HUES6 (cell line): ENCODE measurements at regions not wholly inside any gene's neighbourhood (a gene's known extent, or its start where the extent isn't known, plus 50 kb on each side); places are given as distances from the start of the nearest gene placed in this dataset.
"Not testable (repeated sequence)": the region's sequence is repeated elsewhere in the genome, so short reads cannot be mapped to it uniquely, and the experiment has no call there.

Experiments used
- H3K27ac ChIP-seq: 2 replicates; pipeline ENCODE4 v1.7.0; 2013; ENCODE audit warnings: low read depth, mild to moderate bottlenecking, low read length, inconsistent platforms
- H3K27me3 ChIP-seq: 2 replicates; pipeline ENCODE4 v1.6.1; 2013; ENCODE audit warnings: low read length; ENCODE audit not compliant: control insufficient read depth, insufficient read depth
- H3K36me3 ChIP-seq: 2 replicates; pipeline ENCODE4 v1.6.1; 2013; ENCODE audit warnings: low read length; ENCODE audit not compliant: control insufficient read depth, insufficient read depth
- H3K4me1 ChIP-seq: 2 replicates; pipeline ENCODE4 v1.6.1; 2013; ENCODE audit warnings: low read length; ENCODE audit not compliant: control insufficient read depth, insufficient read depth
- H3K4me3 ChIP-seq: 2 replicates; pipeline ENCODE4 v1.5.1; 2013; ENCODE audit warnings: low read depth, low read length
- H3K9ac ChIP-seq: one replicate; pipeline ENCODE4 v1.6.1; 2013; ENCODE audit warnings: mild to moderate bottlenecking, low read length
- H3K9me3 ChIP-seq: 2 replicates; pipeline ENCODE4 v1.6.1; 2013; ENCODE audit warnings: low read depth, low read length; ENCODE audit not compliant: control insufficient read depth, insufficient read depth

DNA sequence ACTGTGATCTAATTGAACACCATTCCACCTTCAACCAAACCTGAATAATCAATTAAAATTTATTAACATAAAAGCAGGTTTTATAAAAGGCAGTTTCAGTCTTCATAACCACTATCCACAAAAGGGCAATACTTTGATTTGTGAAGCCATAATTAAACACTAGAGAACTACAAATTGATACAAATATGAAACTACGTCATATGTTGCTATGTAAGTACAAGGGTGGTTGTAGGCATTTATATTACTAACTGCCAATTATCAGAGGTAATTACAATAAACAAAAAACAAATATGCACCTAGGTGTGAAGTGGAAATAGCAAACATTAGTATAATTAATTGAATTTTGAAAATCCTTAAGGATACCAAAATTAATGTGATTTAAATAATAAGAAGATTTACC is 368.5 kb upstream of the PCDH15 start:
- peaks cover 8% of the 10 kb centered on the region; the same call in 1 of the 2 replicates for H3K4me1 ChIP-seq
- H3K9ac ChIP-seq, result no peak overlapping the region
- H3K27me3 ChIP-seq, result no peaks in the 10 kb centered on the region
- no peak overlapping the region for H3K4me3 ChIP-seq
- H3K27ac ChIP-seq, result no peak overlapping the region
- no peaks in the 10 kb centered on the region for H3K9me3 ChIP-seq
- no peaks in the 10 kb centered on the region for H3K36me3 ChIP-seq

DNA sequence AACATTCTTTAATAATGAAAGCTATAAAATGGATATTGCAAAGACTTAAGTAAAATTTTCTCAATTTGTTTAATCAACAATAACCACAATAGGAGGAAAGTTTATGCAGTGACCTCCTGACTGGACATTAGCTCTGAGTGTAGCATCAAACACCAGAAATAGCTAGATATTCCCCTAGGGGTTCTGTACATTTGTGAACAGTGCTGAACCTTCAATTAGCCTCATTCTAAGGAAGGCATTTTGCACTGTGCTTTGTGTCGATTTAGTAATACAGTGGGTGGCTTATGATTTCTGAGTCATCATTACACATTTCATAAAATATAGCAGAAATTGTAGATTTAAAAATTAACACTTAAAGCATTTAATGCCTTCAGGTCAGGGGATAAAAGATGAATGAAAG is 367.3 kb upstream of the PCDH15 start:
- Histone ChIP-seq H3K9ac (no peak overlapping the region), H3K27me3 (no peaks in the 10 kb centered on the region), H3K27ac (no peak overlapping the region), H3K4me1 (peaks cover 8% of the 10 kb centered on the region; the same call in 1 of the 2 replicates), H3K36me3 (no peaks in the 10 kb centered on the region), H3K9me3 (no peaks in the 10 kb centered on the region), H3K4me3 (no peak overlapping the region)

DNA sequence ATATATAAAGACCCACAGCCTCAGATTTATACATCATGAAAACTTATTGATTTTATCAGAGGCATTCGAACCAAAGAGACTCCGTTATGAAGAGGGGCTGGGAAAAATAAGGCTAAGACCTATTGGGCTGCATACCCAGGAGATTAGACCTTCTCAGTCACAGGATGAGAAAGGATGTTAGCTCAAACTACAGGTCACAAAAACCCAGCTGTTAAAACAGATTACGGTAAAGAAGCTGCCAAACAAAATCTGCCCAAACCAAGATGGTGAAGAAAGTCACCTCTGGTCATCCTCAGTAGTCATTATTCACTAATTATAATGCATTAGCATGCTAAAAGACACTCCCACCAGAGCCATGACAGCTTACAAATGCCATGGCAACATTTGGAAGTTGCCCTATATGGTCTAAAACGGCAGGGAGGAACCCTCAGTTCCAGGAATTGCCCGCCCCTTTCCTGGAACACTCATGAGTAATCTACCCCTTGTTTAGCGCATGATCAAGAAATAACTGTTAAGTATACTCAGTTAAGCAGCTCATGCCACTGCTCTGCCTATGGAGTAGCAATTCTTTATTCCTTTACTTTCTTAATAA is 362.5 kb upstream of the PCDH15 start:
- Histone ChIP-seq H3K27me3 (no peaks in the 10 kb centered on the region), H3K4me3 (no peak overlapping the region), H3K9ac (no peak overlapping the region), H3K36me3 (no peaks in the 10 kb centered on the region), H3K9me3 (no peaks in the 10 kb centered on the region), H3K27ac (no peak overlapping the region), H3K4me1 (peaks cover 11% of the 10 kb centered on the region; the same call in 1 of the 2 replicates)

GRCh38 chr10:55162321-55162720 is 361.3 kb upstream of the PCDH15 start:
- H3K9ac ChIP-seq, H3K36me3 ChIP-seq, H3K27me3 ChIP-seq, H3K9me3 ChIP-seq, H3K4me3 ChIP-seq: not testable (repeated sequence)
- H3K4me1 ChIP-seq, result peaks cover 11% of the 10 kb centered on the region; the same call in 1 of the 2 replicates
- peak overlapping the region; percentile 53; the same call in 1 of the 2 replicates for H3K27ac ChIP-seq

DNA sequence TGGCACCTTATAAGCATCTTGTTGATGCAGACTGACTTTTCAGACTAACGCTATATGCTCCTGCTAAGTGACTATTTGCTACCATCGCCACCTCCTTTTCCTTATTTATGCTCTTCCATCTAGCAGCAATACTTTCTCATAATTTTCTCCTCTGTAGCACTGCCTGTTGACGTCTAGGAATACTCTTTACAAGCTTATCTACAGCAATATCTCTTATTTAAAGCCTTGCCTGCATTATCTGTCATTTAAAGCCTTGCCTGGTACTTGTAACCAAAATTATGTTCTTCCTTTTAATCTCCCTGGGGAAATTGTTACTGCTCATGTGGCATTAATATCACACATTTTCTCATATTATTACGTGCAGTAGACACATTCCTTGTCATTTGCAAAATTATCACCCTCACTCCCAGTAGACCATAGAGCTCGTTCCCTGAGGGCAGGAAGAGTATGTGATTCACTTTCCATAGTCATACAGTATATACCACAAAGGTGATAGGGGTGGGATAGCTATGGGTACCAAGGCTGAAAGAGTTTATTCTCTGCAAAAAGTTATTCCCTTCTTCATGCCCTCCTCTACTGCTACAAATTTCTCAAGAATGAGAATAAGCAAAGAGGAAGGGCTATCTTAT is 359.7 kb upstream of the PCDH15 start:
- no peaks in the 10 kb centered on the region for H3K36me3 ChIP-seq
- no peak overlapping the region for H3K4me3 ChIP-seq

DNA sequence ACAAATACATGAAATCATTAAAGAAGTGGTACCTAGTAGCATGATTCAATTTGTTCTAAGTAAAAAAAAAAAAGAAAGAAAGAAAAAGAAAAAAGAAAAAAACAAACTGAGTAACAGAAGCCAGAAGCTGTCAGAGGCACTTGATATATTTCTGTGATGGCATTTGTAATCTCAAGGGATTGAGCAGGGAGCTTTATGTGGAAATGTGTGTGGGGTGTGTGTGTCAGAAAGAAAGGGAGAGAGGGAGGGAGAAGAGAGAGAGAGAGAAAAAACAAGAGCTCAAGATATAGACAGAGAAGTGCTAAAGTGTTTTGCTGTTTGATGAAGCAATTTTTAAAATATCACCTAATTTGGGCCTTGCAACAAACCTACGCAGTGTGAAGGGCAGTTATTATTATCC is 357.6 kb upstream of the PCDH15 start:
- Histone ChIP-seq H3K4me3 (no peak overlapping the region), H3K4me1 (peaks cover 11% of the 10 kb centered on the region; the same call in 1 of the 2 replicates), H3K9ac (no peak overlapping the region), H3K36me3 (no peaks in the 10 kb centered on the region), H3K9me3 (no peaks in the 10 kb centered on the region), H3K27ac (no peak overlapping the region), H3K27me3 (no peaks in the 10 kb centered on the region)

More for the DNA sequence above, 359.7 kb upstream of the PCDH15 start:
- Histone ChIP-seq H3K27me3 (no peaks in the 10 kb centered on the region), H3K27ac (no peak overlapping the region), H3K4me1 (peaks cover 11% of the 10 kb centered on the region; the same call in 1 of the 2 replicates), H3K9ac (no peak overlapping the region), H3K9me3 (no peaks in the 10 kb centered on the region)

DNA sequence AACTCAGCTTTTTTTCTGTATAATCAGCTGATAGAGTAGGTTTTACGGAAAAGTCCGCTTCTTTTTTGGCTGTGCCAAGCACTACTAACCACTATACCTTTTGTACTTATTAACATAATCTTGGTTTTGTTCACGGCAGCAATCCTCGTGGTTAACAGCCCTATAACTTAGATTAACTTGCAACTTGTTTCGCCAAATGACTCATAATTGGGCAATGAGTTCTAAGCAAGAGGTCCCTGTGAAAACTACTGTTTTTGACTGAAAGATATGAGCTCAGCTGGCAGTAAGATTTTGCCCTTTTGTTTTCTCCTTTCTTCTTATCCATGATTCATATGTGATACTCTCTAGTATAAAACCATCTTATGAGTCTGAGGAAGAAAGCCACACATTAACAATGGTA is 345.0 kb upstream of the PCDH15 start:
- Histone ChIP-seq H3K9ac (no peak overlapping the region), H3K36me3 (no peaks in the 10 kb centered on the region), H3K9me3 (no peaks in the 10 kb centered on the region), H3K4me1 (no peaks in the 10 kb centered on the region), H3K4me3 (no peak overlapping the region), H3K27me3 (no peaks in the 10 kb centered on the region), H3K27ac (no peak overlapping the region)

GRCh38 chr10:55144001-55144400 is 343.0 kb upstream of the PCDH15 start:
- Histone ChIP-seq H3K27ac (no peak overlapping the region), H3K9me3 (no peaks in the 10 kb centered on the region), H3K36me3 (no peaks in the 10 kb centered on the region), H3K4me1 (no peaks in the 10 kb centered on the region), H3K27me3 (no peaks in the 10 kb centered on the region), H3K4me3 (no peak overlapping the region), H3K9ac (no peak overlapping the region)

- H3K36me3 ChIP-seq, result no peaks in the 10 kb centered on the region
- H3K9me3 ChIP-seq, result no peaks in the 10 kb centered on the region
- H3K4me3 ChIP-seq, result no peak overlapping the region
- no peak overlapping the region for H3K9ac ChIP-seq
- no peak overlapping the region for H3K27ac ChIP-seq
- no peaks in the 10 kb centered on the region for H3K27me3 ChIP-seq
- no peaks in the 10 kb centered on the region for H3K4me1 ChIP-seq
Observed at GRCh38 chr10:55141892-55142291, 340.9 kb upstream of the PCDH15 start.

GRCh38 chr10:55137063-55137462 is 336.0 kb upstream of the PCDH15 start:
- Histone ChIP-seq H3K27me3 (no peaks in the 10 kb centered on the region), H3K9me3 (no peaks in the 10 kb centered on the region), H3K4me1 (no peaks in the 10 kb centered on the region), H3K9ac (no peak overlapping the region), H3K27ac (no peak overlapping the region), H3K4me3 (no peak overlapping the region), H3K36me3 (no peaks in the 10 kb centered on the region)

GRCh38 chr10:55104738-55105137 is 303.7 kb upstream of the PCDH15 start:
- Histone ChIP-seq H3K4me3 (no peak overlapping the region), H3K4me1 (no peaks in the 10 kb centered on the region), H3K9me3 (no peaks in the 10 kb centered on the region), H3K9ac (no peak overlapping the region), H3K27me3 (no peaks in the 10 kb centered on the region), H3K36me3 (no peaks in the 10 kb centered on the region), H3K27ac (no peak overlapping the region)
